Keratinocyte (primary cell): ENCODE measurements at regions not wholly inside any gene's neighbourhood (a gene's known extent, or its start where the extent isn't known, plus 50 kb on each side); places are given as distances from the start of the nearest gene placed in this dataset.
"Not testable (repeated sequence)": the region's sequence is repeated elsewhere in the genome, so short reads cannot be mapped to it uniquely, and the experiment has no call there.

Experiments used
- DNase-seq: peaks from one replicate; pipeline ENCODE4 v3.0.0-alpha.2; 2011; ENCODE audit warnings: low read depth, missing footprints, low spot score
- FAIRE-seq: peaks from 2 replicates; lab custom pipeline; 2011; peaks lifted over from hg19 to GRCh38; lab: Jason Lieb, UNC
- H2AFZ ChIP-seq: 2 replicates; pipeline ENCODE4 v1.6.0; 2012; ENCODE audit warnings: low read length, control low read depth, inconsistent platforms; ENCODE audit not compliant: control insufficient read depth
- H3K27ac ChIP-seq: 2 replicates; pipeline ENCODE4 v1.5.1; 2011; ENCODE audit warnings: low read length; ENCODE audit not compliant: control insufficient read depth, insufficient read depth
- H3K27me3 ChIP-seq: 3 replicates; pipeline ENCODE4 v1.6.0; 2011; ENCODE audit warnings: low read length; ENCODE audit not compliant: control insufficient read depth, insufficient read depth; ENCODE audit errors: extremely low read depth
- H3K36me3 ChIP-seq, 2 experiments: 2 replicates in 1 of 2; 3 replicates in 1 of 2; pipeline ENCODE4 v1.5.1; 2011; ENCODE audit warnings: low read length in 2 of 2, mild to moderate bottlenecking in 1 of 2; ENCODE audit not compliant: control insufficient read depth in 2 of 2, insufficient read depth in 2 of 2; ENCODE audit errors: extremely low read depth in 1 of 2
- H3K4me1 ChIP-seq: 3 replicates; pipeline ENCODE4 v1.5.1; 2011; ENCODE audit warnings: low read length; ENCODE audit not compliant: control insufficient read depth, insufficient read depth; ENCODE audit errors: extremely low read depth
- H3K4me2 ChIP-seq: 3 replicates; pipeline ENCODE4 v1.6.0; 2011; ENCODE audit warnings: low read depth, low read length; ENCODE audit not compliant: control insufficient read depth, insufficient read depth; ENCODE audit errors: extremely low read depth
- H3K4me3 ChIP-seq, 3 experiments: fragments of 200-600 bp in 1 of 3; sonication (generic) in 1 of 3; 2 replicates in 2 of 3; 3 replicates in 1 of 3; pipeline ENCODE4 v1.5.1; 2011 to 2016; ENCODE audit warnings: low read length in 3 of 3, mild to moderate bottlenecking in 3 of 3, control low read depth in 2 of 3, inconsistent platforms in 1 of 3, low read depth in 1 of 3, mixed read lengths in 1 of 3, mixed run types in 1 of 3, moderate library complexity in 1 of 3; ENCODE audit not compliant: control insufficient read depth in 2 of 3, insufficient read depth in 2 of 3; ENCODE audit errors: extremely low read depth in 1 of 3
- H3K79me2 ChIP-seq: 2 replicates; pipeline ENCODE4 v1.6.0; 2012; ENCODE audit warnings: low read length; ENCODE audit not compliant: control insufficient read depth, insufficient read depth
- H3K9ac ChIP-seq: 3 replicates; pipeline ENCODE4 v1.6.0; 2011; ENCODE audit warnings: low read length; ENCODE audit not compliant: control insufficient read depth, insufficient read depth; ENCODE audit errors: extremely low read depth
- H3K9me1 ChIP-seq: 3 replicates; pipeline ENCODE4 v1.6.0; 2011; ENCODE audit warnings: low read length; ENCODE audit not compliant: control insufficient read depth, insufficient read depth; ENCODE audit errors: extremely low read depth
- H3K9me3 ChIP-seq: 2 replicates; pipeline ENCODE4 v1.5.1; 2012; ENCODE audit warnings: low read depth, low read length; ENCODE audit not compliant: control insufficient read depth
- H4K20me1 ChIP-seq: 3 replicates; pipeline ENCODE4 v1.6.0; 2011; ENCODE audit warnings: low read length; ENCODE audit not compliant: control insufficient read depth, insufficient read depth; ENCODE audit errors: extremely low read depth
- dilution Hi-C: fragments of 300-500 bp; cut with MboI; formaldehyde crosslinking; loops from one replicate; pipeline ENCODE4 v1.7.0; 2020; ENCODE audit warnings: low sequenced_read_pairs; ENCODE audit not compliant: extremely low pct_ligation_motif_present

GRCh38 chr7:76780693-76781092 is 153.6 kb upstream of the POMZP3 start:
- H4K20me1 ChIP-seq, dilution Hi-C loops, H3K9me3 ChIP-seq, H3K79me2 ChIP-seq, FAIRE-seq, H3K4me2 ChIP-seq, H3K36me3 ChIP-seq, H2AFZ ChIP-seq, H3K9me1 ChIP-seq, H3K27me3 ChIP-seq, H3K9ac ChIP-seq, DNase-seq, H3K27ac ChIP-seq, H3K4me1 ChIP-seq, H3K4me3 ChIP-seq: not testable (repeated sequence)

- DNase-seq, H3K27ac ChIP-seq, FAIRE-seq, H4K20me1 ChIP-seq, H3K27me3 ChIP-seq, H3K4me2 ChIP-seq, H2AFZ ChIP-seq, dilution Hi-C loops, H3K9me1 ChIP-seq, H3K9me3 ChIP-seq, H3K79me2 ChIP-seq, H3K9ac ChIP-seq, H3K4me1 ChIP-seq, H3K4me3 ChIP-seq, H3K36me3 ChIP-seq: not testable (repeated sequence)
These were observed 147.2 kb upstream of the POMZP3 start for GRCh38 chr7:76774279-76774678.

GRCh38 chr7:76771980-76772379 is 144.9 kb upstream of the POMZP3 start:
- H3K36me3 ChIP-seq, H3K4me3 ChIP-seq, DNase-seq, H3K9me3 ChIP-seq, H3K27me3 ChIP-seq, FAIRE-seq, H3K9ac ChIP-seq, H3K79me2 ChIP-seq, H4K20me1 ChIP-seq, H3K4me1 ChIP-seq, H2AFZ ChIP-seq, H3K9me1 ChIP-seq, H3K27ac ChIP-seq, dilution Hi-C loops, H3K4me2 ChIP-seq: not testable (repeated sequence)

GRCh38 chr7:76763977-76764376 is 136.9 kb upstream of the POMZP3 start:
- H3K4me1 ChIP-seq, H3K4me2 ChIP-seq, DNase-seq, H3K27ac ChIP-seq, H3K4me3 ChIP-seq, H3K79me2 ChIP-seq, H3K9ac ChIP-seq, H4K20me1 ChIP-seq, H3K36me3 ChIP-seq, H2AFZ ChIP-seq, FAIRE-seq, H3K9me1 ChIP-seq, H3K27me3 ChIP-seq, dilution Hi-C loops: not testable (repeated sequence)
- H3K9me3 ChIP-seq, result peaks cover 11% of the 10 kb centered on the region

- peak; percentile 38 for DNase-seq
These were observed 133.6 kb upstream of the POMZP3 start for GRCh38 chr7:76760546-76761220.

More at GRCh38 chr7:76760546-76761220, 133.6 kb upstream of the POMZP3 start:
- H4K20me1 ChIP-seq, H3K9ac ChIP-seq, H3K36me3 ChIP-seq, H3K4me3 ChIP-seq, H3K4me1 ChIP-seq, H3K27ac ChIP-seq, H3K79me2 ChIP-seq, dilution Hi-C loops, H3K27me3 ChIP-seq, H3K4me2 ChIP-seq, H3K9me1 ChIP-seq: not testable (repeated sequence)
- Histone ChIP-seq H3K9me3 (peaks cover 11% of the 10 kb centered on the region), H2AFZ (peak overlapping the region; percentile 0)
- FAIRE-seq, result peak; percentile 98
